Gastrocnemius medialis (tissue), 4 donors: ENCODE measurements at regions not wholly inside any gene's neighbourhood (a gene's known extent, or its start where the extent isn't known, plus 50 kb on each side); places are given as distances from the start of the nearest gene placed in this dataset.

Experiments
- ATAC-seq, 2 donors: fragments of 150-250 bp; one replicate each; pipeline ENCODE4 v1.9.1; 2016
- DNase-seq, 2 donors: peaks; one replicate each; pipeline ENCODE4 v3.0.0-alpha.2; 2019
- H3K27ac ChIP-seq, 4 donors: fragments of 200-600 bp; sonication (generic); 1 replicate in 1 of 4; 2 replicates in 3 of 4; pipeline ENCODE4 v1.5.1; 2016 to 2018; ENCODE audit warnings: mild to moderate bottlenecking in 2 of 4, moderate library complexity in 1 of 4
- H3K27me3 ChIP-seq, 3 donors: fragments of 200-600 bp; sonication (generic) in 2 of 3; 1 replicate in 1 of 3; 2 replicates in 2 of 3; pipeline versions ENCODE4 v1.5.1 to v1.6.0; 2016 to 2019; ENCODE audit warnings: mild to moderate bottlenecking in 1 of 3, moderate library complexity in 1 of 3
- H3K36me3 ChIP-seq, 2 donors: fragments of 200-600 bp; sonication (generic) in 1 of 2; one replicate each; pipeline ENCODE4 v1.5.1; 2017 to 2018
- H3K4me1 ChIP-seq, 2 donors: fragments of 200-600 bp; sonication (generic) in 1 of 2; one replicate each; pipeline ENCODE4 v1.5.1; 2016 to 2017; ENCODE audit warnings: mild to moderate bottlenecking in 2 of 2
- H3K4me3 ChIP-seq, 4 donors: fragments of 200-600 bp; sonication (generic) in 3 of 4; 1 replicate in 1 of 4; 2 replicates in 3 of 4; pipeline ENCODE4 v1.5.1; 2016 to 2019; ENCODE audit warnings: mild to moderate bottlenecking in 2 of 4
- H3K9me3 ChIP-seq, 3 donors: fragments of 200-600 bp; sonication (generic) in 2 of 3; 1 replicate in 1 of 3; 2 replicates in 2 of 3; pipeline ENCODE4 v1.5.1; 2016 to 2019
- CTCF ChIP-seq, 5 experiments: fragments of 450-650 bp in 3 of 5; fragments of 200-600 bp in 2 of 5; sonication (generic) in 2 of 5; IDR thresholded peaks in 4 of 5; conservative IDR thresholded peaks in 1 of 5; 1 replicate in 4 of 5; 2 replicates in 1 of 5; pipeline ENCODE4 v1.5.1; 2016 to 2019; ENCODE audit warnings: antibody characterized with exemption in 5 of 5, mild to moderate bottlenecking in 3 of 5, moderate library complexity in 3 of 5
- POLR2A ChIP-seq, 2 donors: fragments of 450-650 bp; IDR thresholded peaks; one replicate each; pipeline ENCODE4 v1.6.1; 2017; ENCODE audit warnings: antibody characterized with exemption in 2 of 2, mild to moderate bottlenecking in 2 of 2, moderate library complexity in 2 of 2
- in situ Hi-C, 4 donors: fragments of 200-750 bp; cut with MboI; loops; one replicate each; pipeline versions ENCODE4 v1.15.0 to v1.8.0; 2017; ENCODE audit warnings: low sequenced_read_pairs in 4 of 4
- intact Hi-C: fragments of 100-400 bp; cut with DNase I; formaldehyde crosslinking; loops from one replicate; pipeline ENCODE4 v1.15.1; 2023; ENCODE audit warnings: low total_unique reads

- H3K27me3 ChIP-seq, result no peaks in the 10 kb centered on the region
- no peak overlapping the region for H3K4me3 ChIP-seq
- no peaks in the 10 kb centered on the region for H3K4me1 ChIP-seq
- H3K36me3 ChIP-seq, result no peaks in the 10 kb centered on the region
- intact Hi-C loops, result no loop called here
- no peak for DNase-seq
- TF ChIP-seq CTCF (IDR thresholded peaks at IDR 0.05 in 4 of 5, conservative IDR thresholded peaks at IDR 0.05 in 1 of 5) (no peak), POLR2A (IDR thresholded peaks at IDR 0.05) (no peak)
- H3K27ac ChIP-seq, result no peak overlapping the region
- in situ Hi-C loops, result no loop called here
- ATAC-seq, result no peak
- no peaks in the 10 kb centered on the region for H3K9me3 ChIP-seq
These were observed 161.5 kb downstream of the MYLK4 start for GRCh38 chr6:2589171-2589661.

- Histone ChIP-seq H3K4me3 (no peak overlapping the region), H3K9me3 (no peaks in the 10 kb centered on the region), H3K27ac (no peak overlapping the region), H3K36me3 (no peaks in the 10 kb centered on the region), H3K27me3 (no peaks in the 10 kb centered on the region), H3K4me1 (no peaks in the 10 kb centered on the region)
- intact Hi-C loops, result no loop called here
- in situ Hi-C loops, result no loop called here
- ATAC-seq, result no peak
- no peak for DNase-seq
- TF ChIP-seq POLR2A (IDR thresholded peaks at IDR 0.05) (no peak), CTCF (IDR thresholded peaks at IDR 0.05 in 4 of 5, conservative IDR thresholded peaks at IDR 0.05 in 1 of 5) (no peak)
These were observed 167.3 kb downstream of the MYLK4 start for GRCh38 chr6:2583459-2583858.

GRCh38 chr6:2582268-2582667 is 168.5 kb downstream of the MYLK4 start:
- no peak overlapping the region for H3K27ac ChIP-seq
- H3K4me3 ChIP-seq, result no peak overlapping the region
- no peak for TF ChIP-seq CTCF (IDR thresholded peaks at IDR 0.05 in 4 of 5, conservative IDR thresholded peaks at IDR 0.05 in 1 of 5)
- TF ChIP-seq POLR2A (IDR thresholded peaks at IDR 0.05), result no peak
- in situ Hi-C loops (no loop called here), intact Hi-C loops (no loop called here)
- DNase-seq (no peak), ATAC-seq (no peak)
- H3K27me3 ChIP-seq, result no peaks in the 10 kb centered on the region
- H3K36me3 ChIP-seq, result no peaks in the 10 kb centered on the region
- H3K9me3 ChIP-seq, result no peaks in the 10 kb centered on the region
- H3K4me1 ChIP-seq, result no peaks in the 10 kb centered on the region

GRCh38 chr6:2581611-2582010 is 169.1 kb downstream of the MYLK4 start:
- in situ Hi-C loops (no loop called here), intact Hi-C loops (no loop called here)
- no peak overlapping the region for H3K4me3 ChIP-seq
- ATAC-seq, result no peak
- no peak overlapping the region for H3K27ac ChIP-seq
- no peaks in the 10 kb centered on the region for H3K4me1 ChIP-seq
- no peaks in the 10 kb centered on the region for H3K27me3 ChIP-seq
- no peaks in the 10 kb centered on the region for H3K9me3 ChIP-seq
- no peak for DNase-seq
- no peaks in the 10 kb centered on the region for H3K36me3 ChIP-seq
- no peak for TF ChIP-seq POLR2A (IDR thresholded peaks at IDR 0.05)
- no peak for TF ChIP-seq CTCF (IDR thresholded peaks at IDR 0.05 in 4 of 5, conservative IDR thresholded peaks at IDR 0.05 in 1 of 5)

GRCh38 chr6:2581011-2581410 is 169.7 kb downstream of the MYLK4 start:
- H3K36me3 ChIP-seq, result no peaks in the 10 kb centered on the region
- ATAC-seq (no peak), DNase-seq (no peak)
- no peaks in the 10 kb centered on the region for H3K9me3 ChIP-seq
- no peaks in the 10 kb centered on the region for H3K27me3 ChIP-seq
- H3K27ac ChIP-seq, result no peak overlapping the region
- no peak overlapping the region for H3K4me3 ChIP-seq
- intact Hi-C loops (no loop called here), in situ Hi-C loops (no loop called here)
- TF ChIP-seq CTCF (IDR thresholded peaks at IDR 0.05 in 4 of 5, conservative IDR thresholded peaks at IDR 0.05 in 1 of 5) (no peak), POLR2A (IDR thresholded peaks at IDR 0.05) (no peak)
- H3K4me1 ChIP-seq, result no peaks in the 10 kb centered on the region
